HEK293T (cell line): ENCODE measurements at regions not wholly inside any gene's neighbourhood (a gene's known extent, or its start where the extent isn't known, plus 50 kb on each side); places are given as distances from the start of the nearest gene placed in this dataset.

Experiments used
- BHLHE40 ChIP-seq: fragments of 450-650 bp; IDR thresholded peaks from 2 replicates; pipeline ENCODE4 v1.6.1; 2016; ENCODE audit warnings: mild to moderate bottlenecking, moderate library complexity, borderline replicate concordance
- CTBP1 ChIP-seq: fragments of 450-650 bp; IDR thresholded peaks from 2 replicates; pipeline ENCODE4 v1.6.1; 2016; ENCODE audit warnings: borderline replicate concordance
- FOXK2 ChIP-seq: fragments of 450-650 bp; IDR thresholded peaks from 2 replicates; pipeline ENCODE4 v1.6.1; 2016; ENCODE audit warnings: mild to moderate bottlenecking
- NFRKB ChIP-seq: fragments of 450-650 bp; IDR thresholded peaks from 2 replicates; pipeline ENCODE4 v1.6.1; 2016; ENCODE audit warnings: mild to moderate bottlenecking, moderate library complexity
- SP1 ChIP-seq: fragments of 450-650 bp; IDR thresholded peaks from 2 replicates; pipeline ENCODE4 v1.6.1; 2017
- SUZ12 ChIP-seq: fragments of 450-650 bp; IDR thresholded peaks from 2 replicates; pipeline ENCODE4 v1.6.1; 2016; ENCODE audit warnings: mild to moderate bottlenecking
- TF ChIP-seq, protein P1 (sequence below): fragments of 450-650 bp; IDR thresholded peaks from 2 replicates; pipeline ENCODE4 v1.6.1; 2016

DNA sequence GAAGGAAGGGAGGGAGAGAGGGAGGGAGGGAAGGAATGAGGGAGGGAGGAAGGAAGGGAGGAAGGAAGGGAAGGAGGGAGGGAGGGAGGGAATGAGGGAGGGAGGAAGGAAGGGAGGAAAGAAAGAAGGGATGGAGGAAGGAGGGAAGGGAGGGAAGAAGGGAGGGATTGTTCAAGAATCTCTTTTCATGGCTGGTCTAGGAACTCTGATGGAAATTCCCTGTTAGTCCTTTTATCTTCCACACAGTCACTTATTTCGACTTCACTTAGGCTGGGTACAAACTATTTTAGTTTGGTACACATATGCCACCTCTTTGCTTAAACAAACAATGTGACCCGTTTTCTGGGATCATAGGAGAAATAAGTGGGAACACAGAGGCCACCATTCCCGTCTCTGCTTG, 435.6 kb upstream of the WWC1 start:
- TF ChIP-seq SUZ12, result no peak
- TF ChIP-seq, protein P1, sequence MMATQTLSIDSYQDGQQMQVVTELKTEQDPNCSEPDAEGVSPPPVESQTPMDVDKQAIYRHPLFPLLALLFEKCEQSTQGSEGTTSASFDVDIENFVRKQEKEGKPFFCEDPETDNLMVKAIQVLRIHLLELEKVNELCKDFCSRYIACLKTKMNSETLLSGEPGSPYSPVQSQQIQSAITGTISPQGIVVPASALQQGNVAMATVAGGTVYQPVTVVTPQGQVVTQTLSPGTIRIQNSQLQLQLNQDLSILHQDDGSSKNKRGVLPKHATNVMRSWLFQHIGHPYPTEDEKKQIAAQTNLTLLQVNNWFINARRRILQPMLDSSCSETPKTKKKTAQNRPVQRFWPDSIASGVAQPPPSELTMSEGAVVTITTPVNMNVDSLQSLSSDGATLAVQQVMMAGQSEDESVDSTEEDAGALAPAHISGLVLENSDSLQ, result no peak
- TF ChIP-seq SP1, result no peak
- TF ChIP-seq BHLHE40, result no peak
- no peak for TF ChIP-seq CTBP1
- TF ChIP-seq FOXK2, result no peak
- no peak for TF ChIP-seq NFRKB
